Sigmoid colon (tissue), 6 donors: ENCODE measurements at regions not wholly inside any gene's neighbourhood (a gene's known extent, or its start where the extent isn't known, plus 50 kb on each side); places are given as distances from the start of the nearest gene placed in this dataset.

Experiments
- DNase-seq: peaks from one replicate; pipeline ENCODE4 v3.0.0-alpha.2; 2019
- H3K27ac ChIP-seq, 4 donors: fragments of 200-600 bp; sonication (generic); one replicate each; pipeline ENCODE4 v1.5.1; 2016 to 2019; ENCODE audit warnings: mild to moderate bottlenecking in 1 of 4
- H3K27me3 ChIP-seq, 3 donors: fragments of 200-600 bp; sonication (generic); one replicate each; pipeline ENCODE4 v1.5.1; 2019; ENCODE audit warnings: mild to moderate bottlenecking in 1 of 3
- H3K36me3 ChIP-seq, 4 donors: fragments of 200-600 bp; sonication (generic); one replicate each; pipeline ENCODE4 v1.5.1; 2016 to 2019
- H3K4me1 ChIP-seq, 4 donors: fragments of 200-600 bp; sonication (generic); one replicate each; pipeline ENCODE4 v1.5.1; 2017 to 2019
- H3K4me3 ChIP-seq, 4 donors: fragments of 200-600 bp; sonication (generic); one replicate each; pipeline ENCODE4 v1.5.1; 2017 to 2019; ENCODE audit warnings: mild to moderate bottlenecking in 2 of 4, moderate library complexity in 1 of 4
- H3K9me3 ChIP-seq, 4 donors: fragments of 200-600 bp in 3 of 4; sonication (generic) in 3 of 4; one replicate each; pipeline versions ENCODE4 v1.5.1 to v1.6.1; 2013 to 2019
- EP300 ChIP-seq, 4 donors: sonication (generic); formaldehyde crosslinking; IDR thresholded peaks; one replicate each; pipeline ENCODE4 v1.6.1; 2017; ENCODE audit warnings: antibody characterized with exemption in 4 of 4
- POLR2A ChIP-seq, 2 donors: fragments of 450-650 bp; IDR thresholded peaks; one replicate each; pipeline ENCODE4 v1.6.1; 2016; ENCODE audit warnings: antibody characterized with exemption in 2 of 2, mild to moderate bottlenecking in 2 of 2, moderate library complexity in 2 of 2
- POLR2AphosphoS5 ChIP-seq, 4 donors: sonication (generic); formaldehyde crosslinking; IDR thresholded peaks; one replicate each; pipeline ENCODE4 v1.6.1; 2017; ENCODE audit warnings: antibody characterized with exemption in 4 of 4
- WGBS, 2 donors: extraction: QIAGEN DNeasy Blood & Tissue Kit; methylation state at CpG; one replicate each; pipeline ENCODE4 v1.1.7; 2013; 5-methylcytosine and 5-hydroxymethylcytosine counted together
- intact Hi-C: fragments of 100-400 bp; cut with DNase I; formaldehyde crosslinking; loops from one replicate; pipeline ENCODE4 v1.15.1; 2023
- TF ChIP-seq, protein P1 (sequence below), 4 experiments: fragments of 450-650 bp in 3 of 4; fragments of 200-600 bp in 1 of 4; IDR thresholded peaks; one replicate each; pipeline ENCODE4 v1.5.1; 2016 to 2019; ENCODE audit warnings: antibody characterized with exemption in 4 of 4, mild to moderate bottlenecking in 3 of 4, moderate library complexity in 2 of 4
- donor health status: healthy with polysubstance abuse.
- donor health status: healthy.

GRCh38 chr1:87949711-87950110, 621.0 kb downstream of the LMO4 start:
- no peak for TF ChIP-seq POLR2A (IDR thresholded peaks at IDR 0.05)
- TF ChIP-seq EP300 (IDR thresholded peaks at IDR 0.05) = no peak
- TF ChIP-seq POLR2AphosphoS5 (IDR thresholded peaks at IDR 0.05) = no peak
- TF ChIP-seq, protein P1, sequence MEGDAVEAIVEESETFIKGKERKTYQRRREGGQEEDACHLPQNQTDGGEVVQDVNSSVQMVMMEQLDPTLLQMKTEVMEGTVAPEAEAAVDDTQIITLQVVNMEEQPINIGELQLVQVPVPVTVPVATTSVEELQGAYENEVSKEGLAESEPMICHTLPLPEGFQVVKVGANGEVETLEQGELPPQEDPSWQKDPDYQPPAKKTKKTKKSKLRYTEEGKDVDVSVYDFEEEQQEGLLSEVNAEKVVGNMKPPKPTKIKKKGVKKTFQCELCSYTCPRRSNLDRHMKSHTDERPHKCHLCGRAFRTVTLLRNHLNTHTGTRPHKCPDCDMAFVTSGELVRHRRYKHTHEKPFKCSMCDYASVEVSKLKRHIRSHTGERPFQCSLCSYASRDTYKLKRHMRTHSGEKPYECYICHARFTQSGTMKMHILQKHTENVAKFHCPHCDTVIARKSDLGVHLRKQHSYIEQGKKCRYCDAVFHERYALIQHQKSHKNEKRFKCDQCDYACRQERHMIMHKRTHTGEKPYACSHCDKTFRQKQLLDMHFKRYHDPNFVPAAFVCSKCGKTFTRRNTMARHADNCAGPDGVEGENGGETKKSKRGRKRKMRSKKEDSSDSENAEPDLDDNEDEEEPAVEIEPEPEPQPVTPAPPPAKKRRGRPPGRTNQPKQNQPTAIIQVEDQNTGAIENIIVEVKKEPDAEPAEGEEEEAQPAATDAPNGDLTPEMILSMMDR (IDR thresholded peaks at IDR 0.05) = no peak
- no peak for DNase-seq
- Histone ChIP-seq H3K36me3 (no peaks in the 10 kb centered on the region), H3K4me3 (no peak overlapping the region), H3K27me3 (no peaks in the 10 kb centered on the region), H3K9me3 (no peaks in the 10 kb centered on the region), H3K4me1 (peaks cover 0 to 18% (median 8%) of the 10 kb centered on the region in 4 donors), H3K27ac (no peak overlapping the region)
- intact Hi-C loops = loop anchor here (5.0 kb wide), 1 partner anchor 817 kb away; no protein-coding TSS in a partner anchor
- 69 to 75% methylated on average over 3 of the region's 3 CpGs for WGBS, 2 donors

DNA sequence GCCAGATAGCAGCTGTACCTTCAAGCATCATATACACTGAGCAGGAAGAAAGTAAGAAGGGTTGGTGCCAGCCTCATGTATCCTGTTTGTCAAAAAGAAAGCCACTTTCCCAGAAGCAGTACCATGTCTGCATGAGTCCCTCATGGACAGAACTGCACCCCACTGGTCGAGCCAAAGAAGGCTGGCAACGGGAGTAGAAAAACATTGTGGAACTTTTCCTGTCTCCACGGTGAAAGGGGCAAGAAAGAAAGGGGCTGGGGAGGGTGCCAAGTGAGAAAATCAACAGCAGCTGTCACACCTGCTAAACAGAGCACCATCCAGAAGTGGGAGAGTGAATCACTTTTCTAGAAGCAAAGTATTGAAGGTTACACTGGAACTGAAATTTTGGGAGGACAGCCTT, 621.7 kb downstream of the LMO4 start:
- TF ChIP-seq POLR2AphosphoS5 (IDR thresholded peaks at IDR 0.05) = no peak
- TF ChIP-seq, protein P1 (IDR thresholded peaks at IDR 0.05) = no peak
- no peak for TF ChIP-seq POLR2A (IDR thresholded peaks at IDR 0.05)
- no peak for TF ChIP-seq EP300 (IDR thresholded peaks at IDR 0.05)
- H3K4me3 ChIP-seq = no peak overlapping the region

GRCh38 chr1:87951409-87951808, 622.7 kb downstream of the LMO4 start:
- intact Hi-C loops = loop anchor here (5.0 kb wide), 1 partner anchor 819 kb away; no protein-coding TSS in a partner anchor

More for the DNA sequence above, 621.7 kb downstream of the LMO4 start:
- DNase-seq = no peak
- intact Hi-C loops = loop anchor here (5.0 kb wide), 1 partner anchor 818 kb away; no protein-coding TSS in a partner anchor
- 50 to 66% methylated on average over 3 of the region's 3 CpGs for WGBS, 2 donors
- H3K4me1 ChIP-seq = peaks cover 0 to 18% (median 8%) of the 10 kb centered on the region in 4 donors
- no peaks in the 10 kb centered on the region for H3K27me3 ChIP-seq
- no peaks in the 10 kb centered on the region for H3K36me3 ChIP-seq
- H3K9me3 ChIP-seq = no peaks in the 10 kb centered on the region
- H3K27ac ChIP-seq = no peak overlapping the region

DNA sequence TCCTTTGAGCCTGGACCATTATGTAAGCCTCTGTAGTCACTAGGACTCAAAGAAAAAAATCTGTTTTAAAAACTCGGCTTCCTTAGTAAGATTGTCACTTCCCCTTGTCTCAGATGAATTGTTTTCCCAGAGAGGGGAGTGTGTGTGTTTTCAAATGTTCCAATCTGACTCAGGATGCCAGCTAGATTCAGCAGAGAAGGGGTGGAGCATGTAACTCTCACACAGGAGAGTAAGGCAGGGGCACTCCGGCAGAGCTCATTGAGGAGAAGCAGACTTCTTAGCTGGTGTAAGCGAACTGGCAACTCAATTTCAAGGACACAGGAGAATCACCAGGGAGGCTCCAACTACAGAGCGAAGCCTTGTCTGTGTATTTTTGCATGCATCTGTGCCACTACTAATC, 623.2 kb downstream of the LMO4 start:
- no peaks in the 10 kb centered on the region for H3K27me3 ChIP-seq
- no peak overlapping the region for H3K4me3 ChIP-seq
- intact Hi-C loops = loop anchor here (5.0 kb wide), 1 partner anchor 820 kb away; no protein-coding TSS in a partner anchor
- H3K4me1 ChIP-seq = peaks cover 0 to 26% (median 11%) of the 10 kb centered on the region in 4 donors
- peak overlapping the region in 1 of 4 donors; percentile 33 for H3K27ac ChIP-seq
- no peaks in the 10 kb centered on the region for H3K9me3 ChIP-seq
- peak; percentile 63 for DNase-seq
- 63 to 83% methylated on average over 4 of the region's 4 CpGs for WGBS, 2 donors
- H3K36me3 ChIP-seq = no peaks in the 10 kb centered on the region
- TF ChIP-seq POLR2AphosphoS5 (IDR thresholded peaks at IDR 0.05) (no peak), EP300 (IDR thresholded peaks at IDR 0.05) (no peak), POLR2A (IDR thresholded peaks at IDR 0.05) (no peak)
- TF ChIP-seq, protein P1 (IDR thresholded peaks at IDR 0.05) = no peak

More at GRCh38 chr1:87951409-87951808, 622.7 kb downstream of the LMO4 start:
- Histone ChIP-seq H3K36me3 (no peaks in the 10 kb centered on the region), H3K27me3 (no peaks in the 10 kb centered on the region), H3K4me1 (peaks cover 0 to 26% (median 11%) of the 10 kb centered on the region in 4 donors), H3K4me3 (no peak overlapping the region), H3K27ac (no peak overlapping the region), H3K9me3 (no peaks in the 10 kb centered on the region)
- TF ChIP-seq EP300 (IDR thresholded peaks at IDR 0.05) (no peak), POLR2A (IDR thresholded peaks at IDR 0.05) (no peak), POLR2AphosphoS5 (IDR thresholded peaks at IDR 0.05) (no peak)
- TF ChIP-seq, protein P1 (IDR thresholded peaks at IDR 0.05) = no peak
- DNase-seq = no peak
- 88 to 94% methylated on average over 2 of the region's 2 CpGs for WGBS, 2 donors

DNA sequence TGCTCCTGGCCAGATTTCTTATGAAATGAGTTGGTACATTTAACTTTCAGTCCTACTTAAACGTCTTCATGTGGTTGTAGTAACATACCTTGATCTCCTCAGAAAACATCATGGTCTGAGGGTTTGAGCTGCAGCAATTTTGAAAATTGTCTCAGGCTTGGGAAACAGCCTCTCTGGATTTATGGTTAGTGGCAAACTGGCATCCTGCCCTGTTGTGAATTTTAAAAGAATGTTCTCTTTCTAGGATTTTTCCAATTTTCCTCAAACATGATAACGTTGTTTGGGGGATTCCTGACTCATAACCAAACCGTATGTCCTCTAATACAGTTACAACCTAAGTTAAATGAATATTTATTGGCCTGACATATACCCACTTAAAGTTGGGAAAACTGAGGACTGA, 624.4 kb downstream of the LMO4 start:
- H3K36me3 ChIP-seq = no peaks in the 10 kb centered on the region
- H3K4me3 ChIP-seq = no peak overlapping the region
- TF ChIP-seq EP300 (IDR thresholded peaks at IDR 0.05) (no peak), POLR2A (IDR thresholded peaks at IDR 0.05) (no peak), POLR2AphosphoS5 (IDR thresholded peaks at IDR 0.05) (no peak)
- TF ChIP-seq, protein P1 (IDR thresholded peaks at IDR 0.05) = no peak
- DNase-seq = no peak
- no peaks in the 10 kb centered on the region for H3K9me3 ChIP-seq
- intact Hi-C loops = loop anchor here (5.0 kb wide), 1 partner anchor 821 kb away; no protein-coding TSS in a partner anchor
- no peaks in the 10 kb centered on the region for H3K27me3 ChIP-seq
- WGBS, 2 donors = 79 to 84% methylated on average over 3 of the region's 3 CpGs
- H3K27ac ChIP-seq = no peak overlapping the region
- H3K4me1 ChIP-seq = peaks cover 0 to 26% (median 11%) of the 10 kb centered on the region in 4 donors
